Activated naive CD4-positive, alpha-beta T cell (primary cell): ENCODE measurements at regions not wholly inside any gene's neighbourhood (a gene's known extent, or its start where the extent isn't known, plus 50 kb on each side); places are given as distances from the start of the nearest gene placed in this dataset.
"Not testable (repeated sequence)": the region's sequence is repeated elsewhere in the genome, so short reads cannot be mapped to it uniquely, and the experiment has no call there.

ENCODE experiments used
- DNase-seq, 4 experiments: peaks; one replicate each; lab custom pipeline; 2025; lab: John Stamatoyannopoulos, UW

GRCh38 chr7:146057958-146058357, 58.6 kb upstream of the CNTNAP2 start:
- no peak for DNase-seq

GRCh38 chr7:146054909-146055308, 61.7 kb upstream of the CNTNAP2 start:
- DNase-seq, result no peak

- DNase-seq, result no peak
Observed at GRCh38 chr7:146053492-146053891, 63.1 kb upstream of the CNTNAP2 start.

- not testable (repeated sequence) for DNase-seq
Observed at GRCh38 chr7:146043310-146043709, 73.3 kb upstream of the CNTNAP2 start.

GRCh38 chr7:146028251-146028750, 88.3 kb upstream of the CNTNAP2 start:
- DNase-seq, result no peak

GRCh38 chr7:146027243-146027642, 89.4 kb upstream of the CNTNAP2 start:
- DNase-seq, result no peak

- no peak for DNase-seq
Observed at GRCh38 chr7:146022776-146023175, 93.8 kb upstream of the CNTNAP2 start.

- not testable (repeated sequence) for DNase-seq
Observed at GRCh38 chr7:146019041-146020004, 97.3 kb upstream of the CNTNAP2 start.

GRCh38 chr7:146017366-146017765, 99.2 kb upstream of the CNTNAP2 start:
- DNase-seq, result not testable (repeated sequence)

GRCh38 chr7:146014154-146014553, 102.4 kb upstream of the CNTNAP2 start:
- DNase-seq, result not testable (repeated sequence)

GRCh38 chr7:146008293-146008692, 108.3 kb upstream of the CNTNAP2 start:
- no peak for DNase-seq

- no peak for DNase-seq
Observed at GRCh38 chr7:146004805-146005204, 111.8 kb upstream of the CNTNAP2 start.

- no peak for DNase-seq
Observed at GRCh38 chr7:146002431-146003078, 114.0 kb upstream of the CNTNAP2 start.

- DNase-seq, result no peak
Observed at GRCh38 chr7:146002008-146002407, 114.6 kb upstream of the CNTNAP2 start.

GRCh38 chr7:146000882-146001281, 115.7 kb upstream of the CNTNAP2 start:
- no peak for DNase-seq

GRCh38 chr7:145989469-145989868, 127.1 kb upstream of the CNTNAP2 start:
- DNase-seq, result no peak

- DNase-seq, result no peak
Observed at GRCh38 chr7:145986248-145986874, 130.2 kb upstream of the CNTNAP2 start.

GRCh38 chr7:145978769-145979168, 137.8 kb upstream of the CNTNAP2 start:
- DNase-seq, result no peak

- no peak for DNase-seq
Observed at GRCh38 chr7:145959981-145960380, 156.6 kb upstream of the CNTNAP2 start.

- DNase-seq, result no peak
Observed at GRCh38 chr7:145957160-145957890, 159.3 kb upstream of the CNTNAP2 start.

GRCh38 chr7:145951566-145951965, 165.0 kb upstream of the CNTNAP2 start:
- no peak for DNase-seq

GRCh38 chr7:145928937-145929336, 187.7 kb upstream of the CNTNAP2 start:
- no peak for DNase-seq
